MM.1S (cell line): ENCODE measurements at regions not wholly inside any gene's neighbourhood (a gene's known extent, or its start where the extent isn't known, plus 50 kb on each side); places are given as distances from the start of the nearest gene placed in this dataset.

Source experiments
- EZH2 ChIP-seq: fragments of 300-600 bp; sonication (generic); optimal IDR thresholded peaks from 2 replicates; pipeline ENCODE3; 2017; ENCODE audit warnings: low read depth, mild to moderate bottlenecking, antibody characterized with exemption, low read length, mixed read lengths
- TF ChIP-seq, protein P1 (sequence below): fragments of 300-600 bp; sonication (generic); IDR thresholded peaks from 2 replicates; pipeline ENCODE4 v1.5.1; 2016; ENCODE audit warnings: antibody characterized with exemption, low read length, mixed read lengths

DNA sequence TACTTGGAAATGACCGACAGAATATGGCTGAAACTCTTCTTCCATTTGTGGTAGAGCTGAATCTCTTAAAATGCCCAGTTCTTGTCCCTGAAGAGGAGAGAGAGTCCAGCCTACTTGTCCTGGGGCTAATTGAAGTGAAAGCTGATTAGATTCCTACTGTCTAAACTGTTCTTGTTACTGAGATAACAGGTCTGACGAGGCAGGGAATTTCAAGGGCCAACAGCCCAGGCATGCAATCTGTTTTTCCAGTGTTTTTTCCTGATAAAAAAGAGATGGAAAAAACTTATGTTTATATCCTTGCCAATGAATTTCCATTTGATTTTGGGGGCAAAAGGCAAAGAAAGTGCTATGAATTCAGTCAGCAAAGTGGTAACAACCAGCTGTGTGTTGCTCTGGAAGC lies 195.5 kb downstream of the ETS1 start:
- TF ChIP-seq, protein P1, sequence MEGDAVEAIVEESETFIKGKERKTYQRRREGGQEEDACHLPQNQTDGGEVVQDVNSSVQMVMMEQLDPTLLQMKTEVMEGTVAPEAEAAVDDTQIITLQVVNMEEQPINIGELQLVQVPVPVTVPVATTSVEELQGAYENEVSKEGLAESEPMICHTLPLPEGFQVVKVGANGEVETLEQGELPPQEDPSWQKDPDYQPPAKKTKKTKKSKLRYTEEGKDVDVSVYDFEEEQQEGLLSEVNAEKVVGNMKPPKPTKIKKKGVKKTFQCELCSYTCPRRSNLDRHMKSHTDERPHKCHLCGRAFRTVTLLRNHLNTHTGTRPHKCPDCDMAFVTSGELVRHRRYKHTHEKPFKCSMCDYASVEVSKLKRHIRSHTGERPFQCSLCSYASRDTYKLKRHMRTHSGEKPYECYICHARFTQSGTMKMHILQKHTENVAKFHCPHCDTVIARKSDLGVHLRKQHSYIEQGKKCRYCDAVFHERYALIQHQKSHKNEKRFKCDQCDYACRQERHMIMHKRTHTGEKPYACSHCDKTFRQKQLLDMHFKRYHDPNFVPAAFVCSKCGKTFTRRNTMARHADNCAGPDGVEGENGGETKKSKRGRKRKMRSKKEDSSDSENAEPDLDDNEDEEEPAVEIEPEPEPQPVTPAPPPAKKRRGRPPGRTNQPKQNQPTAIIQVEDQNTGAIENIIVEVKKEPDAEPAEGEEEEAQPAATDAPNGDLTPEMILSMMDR, result no peak
- TF ChIP-seq EZH2, result no peak
